K562 (cell line): ENCODE measurements at regions not wholly inside any gene's neighbourhood (a gene's known extent, or its start where the extent isn't known, plus 50 kb on each side); places are given as distances from the start of the nearest gene placed in this dataset.

ENCODE experiments used
- FOXM1 ChIP-seq, 2 experiments: fragments of 450-650 bp in 1 of 2; sonication (generic) in 1 of 2; formaldehyde crosslinking in 1 of 2; IDR thresholded peaks; 2 replicates each; pipeline versions ENCODE4 v1.6.1 to v1.9.0; 2017 to 2022; ENCODE audit warnings: low read depth in 2 of 2, mild to moderate bottlenecking in 2 of 2, missing genetic modification reagents in 1 of 2, moderate library complexity in 1 of 2
- HDAC3 ChIP-seq: fragments of 450-650 bp; IDR thresholded peaks from 2 replicates; pipeline ENCODE4 v1.6.1; 2018; ENCODE audit warnings: borderline replicate concordance, mild to moderate bottlenecking, moderate library complexity; ENCODE audit not compliant: partially characterized antibody
- NRF1 ChIP-seq, 2 experiments: fragments of 450-650 bp; IDR thresholded peaks in 1 of 2; conservative IDR thresholded peaks in 1 of 2; 2 replicates each; pipeline ENCODE4 v1.6.1; 2014; ENCODE audit warnings: mild to moderate bottlenecking in 2 of 2
- TF ChIP-seq, protein P1 (sequence below), 2 experiments: fragments of 450-650 bp in 1 of 2; sonication (generic) in 1 of 2; formaldehyde crosslinking in 1 of 2; IDR thresholded peaks; 2 replicates each; pipeline versions ENCODE4 v1.7.1 to v1.9.0; 2016 to 2022; ENCODE audit warnings: inconsistent platforms in 1 of 2, mild to moderate bottlenecking in 1 of 2, missing genetic modification reagents in 1 of 2
- TF ChIP-seq, protein P2 (sequence below): fragments of 450-650 bp; IDR thresholded peaks from 2 replicates; pipeline ENCODE4 v1.6.1; 2017; ENCODE audit warnings: mild to moderate bottlenecking, moderate library complexity
- TF ChIP-seq, protein P3 (sequence below): fragments of 450-650 bp; IDR thresholded peaks from 2 replicates; pipeline ENCODE4 v1.6.1; 2016

DNA sequence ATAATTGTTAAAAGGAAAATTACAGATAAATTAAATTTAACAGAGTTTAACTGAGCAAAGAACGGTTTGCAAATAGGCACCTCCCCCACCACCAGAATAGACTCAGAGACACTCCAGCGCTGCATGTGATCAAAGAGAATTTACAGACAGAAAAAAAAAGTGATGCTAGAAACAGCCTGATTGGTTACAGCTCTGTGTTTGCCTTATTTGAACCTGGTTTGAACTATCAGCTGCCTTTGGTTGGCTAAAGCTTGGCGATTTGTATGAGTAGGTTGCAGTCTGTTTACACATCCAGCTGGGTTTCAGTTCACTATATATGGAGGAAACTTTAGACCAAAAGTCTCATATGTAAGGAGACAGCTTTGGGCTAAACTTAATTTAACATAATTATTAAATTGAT lies 249.1 kb downstream of the ENC1 start (continued):
- TF ChIP-seq, protein P1, sequence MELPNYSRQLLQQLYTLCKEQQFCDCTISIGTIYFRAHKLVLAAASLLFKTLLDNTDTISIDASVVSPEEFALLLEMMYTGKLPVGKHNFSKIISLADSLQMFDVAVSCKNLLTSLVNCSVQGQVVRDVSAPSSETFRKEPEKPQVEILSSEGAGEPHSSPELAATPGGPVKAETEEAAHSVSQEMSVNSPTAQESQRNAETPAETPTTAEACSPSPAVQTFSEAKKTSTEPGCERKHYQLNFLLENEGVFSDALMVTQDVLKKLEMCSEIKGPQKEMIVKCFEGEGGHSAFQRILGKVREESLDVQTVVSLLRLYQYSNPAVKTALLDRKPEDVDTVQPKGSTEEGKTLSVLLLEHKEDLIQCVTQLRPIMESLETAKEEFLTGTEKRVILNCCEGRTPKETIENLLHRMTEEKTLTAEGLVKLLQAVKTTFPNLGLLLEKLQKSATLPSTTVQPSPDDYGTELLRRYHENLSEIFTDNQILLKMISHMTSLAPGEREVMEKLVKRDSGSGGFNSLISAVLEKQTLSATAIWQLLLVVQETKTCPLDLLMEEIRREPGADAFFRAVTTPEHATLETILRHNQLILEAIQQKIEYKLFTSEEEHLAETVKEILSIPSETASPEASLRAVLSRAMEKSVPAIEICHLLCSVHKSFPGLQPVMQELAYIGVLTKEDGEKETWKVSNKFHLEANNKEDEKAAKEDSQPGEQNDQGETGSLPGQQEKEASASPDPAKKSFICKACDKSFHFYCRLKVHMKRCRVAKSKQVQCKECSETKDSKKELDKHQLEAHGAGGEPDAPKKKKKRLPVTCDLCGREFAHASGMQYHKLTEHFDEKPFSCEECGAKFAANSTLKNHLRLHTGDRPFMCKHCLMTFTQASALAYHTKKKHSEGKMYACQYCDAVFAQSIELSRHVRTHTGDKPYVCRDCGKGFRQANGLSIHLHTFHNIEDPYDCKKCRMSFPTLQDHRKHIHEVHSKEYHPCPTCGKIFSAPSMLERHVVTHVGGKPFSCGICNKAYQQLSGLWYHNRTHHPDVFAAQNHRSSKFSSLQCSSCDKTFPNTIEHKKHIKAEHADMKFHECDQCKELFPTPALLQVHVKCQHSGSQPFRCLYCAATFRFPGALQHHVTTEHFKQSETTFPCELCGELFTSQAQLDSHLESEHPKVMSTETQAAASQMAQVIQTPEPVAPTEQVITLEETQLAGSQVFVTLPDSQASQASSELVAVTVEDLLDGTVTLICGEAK (IDR thresholded peaks at IDR 0.05) = no peak
- TF ChIP-seq, protein P1 (CRISPR knock-in tag; IDR thresholded peaks at IDR 0.05) = no peak
- no peak for TF ChIP-seq HDAC3
- no peak for TF ChIP-seq NRF1 (conservative IDR thresholded peaks at IDR 0.05 in 1 of 2, IDR thresholded peaks at IDR 0.05 in 1 of 2)
- TF ChIP-seq, protein P2, sequence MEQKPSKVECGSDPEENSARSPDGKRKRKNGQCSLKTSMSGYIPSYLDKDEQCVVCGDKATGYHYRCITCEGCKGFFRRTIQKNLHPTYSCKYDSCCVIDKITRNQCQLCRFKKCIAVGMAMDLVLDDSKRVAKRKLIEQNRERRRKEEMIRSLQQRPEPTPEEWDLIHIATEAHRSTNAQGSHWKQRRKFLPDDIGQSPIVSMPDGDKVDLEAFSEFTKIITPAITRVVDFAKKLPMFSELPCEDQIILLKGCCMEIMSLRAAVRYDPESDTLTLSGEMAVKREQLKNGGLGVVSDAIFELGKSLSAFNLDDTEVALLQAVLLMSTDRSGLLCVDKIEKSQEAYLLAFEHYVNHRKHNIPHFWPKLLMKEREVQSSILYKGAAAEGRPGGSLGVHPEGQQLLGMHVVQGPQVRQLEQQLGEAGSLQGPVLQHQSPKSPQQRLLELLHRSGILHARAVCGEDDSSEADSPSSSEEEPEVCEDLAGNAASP = peak; percentile 17; the same call in 1 of the 2 replicates
- TF ChIP-seq, protein P3, sequence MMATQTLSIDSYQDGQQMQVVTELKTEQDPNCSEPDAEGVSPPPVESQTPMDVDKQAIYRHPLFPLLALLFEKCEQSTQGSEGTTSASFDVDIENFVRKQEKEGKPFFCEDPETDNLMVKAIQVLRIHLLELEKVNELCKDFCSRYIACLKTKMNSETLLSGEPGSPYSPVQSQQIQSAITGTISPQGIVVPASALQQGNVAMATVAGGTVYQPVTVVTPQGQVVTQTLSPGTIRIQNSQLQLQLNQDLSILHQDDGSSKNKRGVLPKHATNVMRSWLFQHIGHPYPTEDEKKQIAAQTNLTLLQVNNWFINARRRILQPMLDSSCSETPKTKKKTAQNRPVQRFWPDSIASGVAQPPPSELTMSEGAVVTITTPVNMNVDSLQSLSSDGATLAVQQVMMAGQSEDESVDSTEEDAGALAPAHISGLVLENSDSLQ = no peak
- peak; percentile 99 for TF ChIP-seq FOXM1 (IDR thresholded peaks at IDR 0.05; ENCODE audit: low read depth)
- TF ChIP-seq FOXM1 (CRISPR knock-in tag; IDR thresholded peaks at IDR 0.05; ENCODE audit: low read depth) = peak; percentile 82; the same call in 1 of the 2 replicates
